ENCODE measurements at regions not wholly inside any gene's neighbourhood (a gene's known extent, or its start where the extent isn't known, plus 50 kb on each side); places are given as distances from the start of the nearest gene placed in this dataset.

- H3K9me2 ChIP-seq (replicated peaks; ENCODE audit: low read depth, low read length), result no peaks in the 10 kb centered on the region
- H3K79me2 ChIP-seq (ENCODE audit: insufficient read depth, low read length), result no peaks in the 10 kb centered on the region
- H3K4me2 ChIP-seq (ENCODE audit: low read depth, low read length, poor library complexity, severe bottlenecking), result no peak overlapping the region
- no peaks in the 10 kb centered on the region for H3K4me1 ChIP-seq (ENCODE audit: insufficient read depth, low read length, poor library complexity, severe bottlenecking)
- no peaks in the 10 kb centered on the region for H3K36me3 ChIP-seq (ENCODE audit: insufficient read depth, low read length)
- H3K27me3 ChIP-seq (ENCODE audit: insufficient read depth, low read length, poor library complexity, severe bottlenecking), result no peaks in the 10 kb centered on the region
- no peaks in the 10 kb centered on the region for H3K9me3 ChIP-seq (ENCODE audit: insufficient read depth, low read depth, low read length)
- no peak overlapping the region for H3K9ac ChIP-seq (ENCODE audit: low read depth, low read length, poor library complexity, severe bottlenecking)
- no peaks in the 10 kb centered on the region for H3F3A ChIP-seq (ENCODE audit: low read depth)
- H2AFZ ChIP-seq (ENCODE audit: low read length), result no peak overlapping the region
- no peaks in the 10 kb centered on the region for H4K20me1 ChIP-seq (ENCODE audit: insufficient read depth, low read length, poor library complexity, severe bottlenecking)
- H3K4me3 ChIP-seq (ENCODE audit: low read length, poor library complexity, severe bottlenecking), result no peak overlapping the region
- TF ChIP-seq CTCF (conservative IDR thresholded peaks at IDR 0.05; ENCODE audit: low read length), result no peak
These were observed 1071.4 kb upstream of the FAM98A start for GRCh38 chr2:34670482-34670881.

- Histone ChIP-seq H3K4me3 (ENCODE audit: low read length, poor library complexity, severe bottlenecking) (no peak overlapping the region), H3F3A (ENCODE audit: low read depth) (no peaks in the 10 kb centered on the region), H3K9ac (ENCODE audit: low read depth, low read length, poor library complexity, severe bottlenecking) (no peak overlapping the region), H3K79me2 (ENCODE audit: insufficient read depth, low read length) (no peaks in the 10 kb centered on the region), H3K9me3 (ENCODE audit: insufficient read depth, low read depth, low read length) (no peaks in the 10 kb centered on the region), H3K27me3 (ENCODE audit: insufficient read depth, low read length, poor library complexity, severe bottlenecking) (no peaks in the 10 kb centered on the region), H3K4me1 (ENCODE audit: insufficient read depth, low read length, poor library complexity, severe bottlenecking) (no peaks in the 10 kb centered on the region), H3K9me2 (replicated peaks; ENCODE audit: low read depth, low read length) (no peaks in the 10 kb centered on the region), H4K20me1 (ENCODE audit: insufficient read depth, low read length, poor library complexity, severe bottlenecking) (no peaks in the 10 kb centered on the region), H3K4me2 (ENCODE audit: low read depth, low read length, poor library complexity, severe bottlenecking) (no peak overlapping the region), H2AFZ (ENCODE audit: low read length) (no peak overlapping the region), H3K36me3 (ENCODE audit: insufficient read depth, low read length) (no peaks in the 10 kb centered on the region)
- no peak for TF ChIP-seq EZH2phosphoT487 (IDR thresholded peaks at IDR 0.05; ENCODE audit: borderline replicate concordance)
- no peak for TF ChIP-seq CTCF (conservative IDR thresholded peaks at IDR 0.05; ENCODE audit: low read length)
These were observed 1067.7 kb upstream of the FAM98A start for GRCh38 chr2:34666821-34667220.

- TF ChIP-seq CTCF (conservative IDR thresholded peaks at IDR 0.05; ENCODE audit: low read length) (no peak), EZH2phosphoT487 (IDR thresholded peaks at IDR 0.05; ENCODE audit: borderline replicate concordance) (no peak)
- Histone ChIP-seq H3K9me3 (ENCODE audit: insufficient read depth, low read depth, low read length) (no peaks in the 10 kb centered on the region), H3K36me3 (ENCODE audit: insufficient read depth, low read length) (no peaks in the 10 kb centered on the region), H4K20me1 (ENCODE audit: insufficient read depth, low read length, poor library complexity, severe bottlenecking) (no peaks in the 10 kb centered on the region), H3K27me3 (ENCODE audit: insufficient read depth, low read length, poor library complexity, severe bottlenecking) (no peaks in the 10 kb centered on the region), H3F3A (ENCODE audit: low read depth) (no peaks in the 10 kb centered on the region), H3K4me3 (ENCODE audit: low read length, poor library complexity, severe bottlenecking) (no peak overlapping the region), H3K9me2 (replicated peaks; ENCODE audit: low read depth, low read length) (no peaks in the 10 kb centered on the region), H3K4me1 (ENCODE audit: insufficient read depth, low read length, poor library complexity, severe bottlenecking) (no peaks in the 10 kb centered on the region), H3K9ac (ENCODE audit: low read depth, low read length, poor library complexity, severe bottlenecking) (no peak overlapping the region), H3K4me2 (ENCODE audit: low read depth, low read length, poor library complexity, severe bottlenecking) (no peak overlapping the region), H3K79me2 (ENCODE audit: insufficient read depth, low read length) (no peaks in the 10 kb centered on the region), H2AFZ (ENCODE audit: low read length) (no peak overlapping the region)
These were observed 1065.2 kb upstream of the FAM98A start for GRCh38 chr2:34664266-34664665.
